Fibroblast of skin of right biceps (primary cell): ENCODE measurements at regions not wholly inside any gene's neighbourhood (a gene's known extent, or its start where the extent isn't known, plus 50 kb on each side); places are given as distances from the start of the nearest gene placed in this dataset.

Experiments used
- DNase-seq: peaks from one replicate; pipeline ENCODE4 v3.0.0-alpha.2; 2013

- DNase-seq, result peak; percentile 86
Observed at GRCh38 chr15:37880009-37880834, 54.2 kb upstream of the TMCO5A start.

- DNase-seq, result no peak
Observed at GRCh38 chr15:37880835-37881153, 53.6 kb upstream of the TMCO5A start.

GRCh38 chr15:37881237-37882013 is 53.0 kb upstream of the TMCO5A start:
- DNase-seq, result no peak

GRCh38 chr15:37882640-37883039 is 51.8 kb upstream of the TMCO5A start:
- DNase-seq, result no peak
